ENCODE measurements at regions not wholly inside any gene's neighbourhood (a gene's known extent, or its start where the extent isn't known, plus 50 kb on each side); places are given as distances from the start of the nearest gene placed in this dataset.

GRCh38 chr21:24577301-24577700 lies 1030.0 kb downstream of the MRPL39 start:
- TF ChIP-seq CTCF (IDR thresholded peaks at IDR 0.05): no peak
- TF ChIP-seq POLR2A (IDR thresholded peaks at IDR 0.05): no peak
